Thyroid gland (tissue), 4 donors: ENCODE measurements at regions not wholly inside any gene's neighbourhood (a gene's known extent, or its start where the extent isn't known, plus 50 kb on each side); places are given as distances from the start of the nearest gene placed in this dataset.
"Not testable (repeated sequence)": the region's sequence is repeated elsewhere in the genome, so short reads cannot be mapped to it uniquely, and the experiment has no call there.

Source experiments
- CTCF ChIP-seq, 6 experiments: fragments of 200-600 bp in 3 of 6; fragments of 450-650 bp in 3 of 6; sonication (generic) in 3 of 6; IDR thresholded peaks; one replicate each; pipeline ENCODE4 v1.5.1; 2016 to 2019; ENCODE audit warnings: antibody characterized with exemption in 6 of 6, mild to moderate bottlenecking in 2 of 6, inconsistent platforms in 1 of 6, moderate library complexity in 1 of 6
- POLR2A ChIP-seq, 2 donors: fragments of 450-650 bp; IDR thresholded peaks; one replicate each; pipeline ENCODE4 v1.6.1; 2017; ENCODE audit warnings: antibody characterized with exemption in 2 of 2, mild to moderate bottlenecking in 2 of 2, moderate library complexity in 1 of 2

DNA sequence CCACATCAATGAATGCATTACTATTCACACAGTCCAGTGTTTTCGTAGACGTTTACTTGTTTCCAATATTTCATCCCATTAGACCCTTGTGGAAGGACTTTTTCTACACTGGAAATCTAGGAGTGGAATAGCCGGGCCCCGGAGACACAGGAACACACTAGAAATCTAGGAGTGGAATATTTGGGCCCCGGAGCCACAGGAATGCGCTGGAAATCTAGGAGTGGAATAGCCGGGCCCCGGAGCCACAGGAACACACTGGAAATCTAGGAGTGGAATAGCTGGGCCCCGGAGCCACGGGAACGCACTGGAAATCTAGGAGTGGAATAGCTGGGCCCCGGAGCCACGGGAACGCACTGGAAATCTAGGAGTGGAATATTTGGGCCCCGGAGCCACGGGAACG, 322.6 kb downstream of the THBS2 start:
- TF ChIP-seq CTCF, POLR2A (IDR thresholded peaks at IDR 0.05): not testable (repeated sequence)
